PFSK-1 (cell line): ENCODE measurements at regions not wholly inside any gene's neighbourhood (a gene's known extent, or its start where the extent isn't known, plus 50 kb on each side); places are given as distances from the start of the nearest gene placed in this dataset.

ENCODE experiments used
- FOXP2 ChIP-seq: optimal IDR thresholded peaks from 2 replicates; pipeline ENCODE3; 2011; ENCODE audit warnings: borderline replicate concordance, control low read depth, inconsistent platforms; ENCODE audit not compliant: insufficient read depth; ENCODE audit errors: extremely low read length, extremely low read depth
- POLR2AphosphoS5 ChIP-seq: IDR thresholded peaks from 2 replicates; pipeline ENCODE4 v1.6.1; 2012; ENCODE audit warnings: low read depth, mild to moderate bottlenecking, control low read depth, low read length, moderate library complexity
- SIN3A ChIP-seq: IDR thresholded peaks from 2 replicates; pipeline ENCODE4 v1.6.1; 2012; ENCODE audit warnings: mild to moderate bottlenecking, low read length, moderate library complexity, borderline replicate concordance; ENCODE audit not compliant: insufficient read depth
- TAF1 ChIP-seq: IDR thresholded peaks from 2 replicates; pipeline ENCODE4 v1.6.1; 2012; ENCODE audit warnings: low read length, control low read depth, borderline replicate concordance; ENCODE audit not compliant: insufficient read depth
- TF ChIP-seq, protein P1 (sequence below), 2 experiments: IDR thresholded peaks; 2 replicates each; pipeline versions ENCODE4 v1.6.1 to v1.8.0; 2011 to 2012; ENCODE audit warnings: low read depth in 2 of 2, low read length in 2 of 2, control low read depth in 1 of 2, inconsistent platforms in 1 of 2, mild to moderate bottlenecking in 1 of 2, moderate library complexity in 1 of 2; ENCODE audit not compliant: insufficient read depth in 1 of 2

GRCh38 chr12:92363295-92364146, 217.9 kb upstream of the BTG1 start:
- TF ChIP-seq SIN3A (no peak), POLR2AphosphoS5 (no peak), FOXP2 (no peak), TAF1 (no peak)
- TF ChIP-seq, protein P1, sequence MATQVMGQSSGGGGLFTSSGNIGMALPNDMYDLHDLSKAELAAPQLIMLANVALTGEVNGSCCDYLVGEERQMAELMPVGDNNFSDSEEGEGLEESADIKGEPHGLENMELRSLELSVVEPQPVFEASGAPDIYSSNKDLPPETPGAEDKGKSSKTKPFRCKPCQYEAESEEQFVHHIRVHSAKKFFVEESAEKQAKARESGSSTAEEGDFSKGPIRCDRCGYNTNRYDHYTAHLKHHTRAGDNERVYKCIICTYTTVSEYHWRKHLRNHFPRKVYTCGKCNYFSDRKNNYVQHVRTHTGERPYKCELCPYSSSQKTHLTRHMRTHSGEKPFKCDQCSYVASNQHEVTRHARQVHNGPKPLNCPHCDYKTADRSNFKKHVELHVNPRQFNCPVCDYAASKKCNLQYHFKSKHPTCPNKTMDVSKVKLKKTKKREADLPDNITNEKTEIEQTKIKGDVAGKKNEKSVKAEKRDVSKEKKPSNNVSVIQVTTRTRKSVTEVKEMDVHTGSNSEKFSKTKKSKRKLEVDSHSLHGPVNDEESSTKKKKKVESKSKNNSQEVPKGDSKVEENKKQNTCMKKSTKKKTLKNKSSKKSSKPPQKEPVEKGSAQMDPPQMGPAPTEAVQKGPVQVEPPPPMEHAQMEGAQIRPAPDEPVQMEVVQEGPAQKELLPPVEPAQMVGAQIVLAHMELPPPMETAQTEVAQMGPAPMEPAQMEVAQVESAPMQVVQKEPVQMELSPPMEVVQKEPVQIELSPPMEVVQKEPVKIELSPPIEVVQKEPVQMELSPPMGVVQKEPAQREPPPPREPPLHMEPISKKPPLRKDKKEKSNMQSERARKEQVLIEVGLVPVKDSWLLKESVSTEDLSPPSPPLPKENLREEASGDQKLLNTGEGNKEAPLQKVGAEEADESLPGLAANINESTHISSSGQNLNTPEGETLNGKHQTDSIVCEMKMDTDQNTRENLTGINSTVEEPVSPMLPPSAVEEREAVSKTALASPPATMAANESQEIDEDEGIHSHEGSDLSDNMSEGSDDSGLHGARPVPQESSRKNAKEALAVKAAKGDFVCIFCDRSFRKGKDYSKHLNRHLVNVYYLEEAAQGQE (IDR thresholded peaks at IDR 0.05; ENCODE audit: insufficient read depth in 1 of 2, low read depth in 2 of 2, low read length in 2 of 2), result no peak

DNA sequence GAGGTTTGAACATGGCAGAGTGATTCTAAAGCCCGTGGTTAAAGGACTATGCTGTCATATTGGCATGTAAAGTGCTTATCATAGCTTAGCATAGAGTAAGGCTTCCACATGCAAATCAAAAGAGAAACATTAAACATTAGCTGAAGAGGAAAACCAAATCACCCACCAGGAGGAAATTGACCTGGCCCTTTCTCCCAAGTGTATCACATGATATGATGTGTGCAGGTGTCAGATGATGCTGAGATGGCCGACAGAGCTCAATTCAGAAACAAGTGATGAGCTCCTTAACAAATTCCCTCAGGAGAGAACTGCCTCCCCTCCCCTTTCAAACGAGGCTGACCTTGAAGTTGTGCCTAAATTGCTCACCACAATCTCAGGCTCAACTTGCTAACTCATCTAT, 217.1 kb upstream of the BTG1 start:
- no peak for TF ChIP-seq FOXP2
- no peak for TF ChIP-seq POLR2AphosphoS5
- TF ChIP-seq TAF1, result no peak
- TF ChIP-seq, protein P1 (IDR thresholded peaks at IDR 0.05; ENCODE audit: insufficient read depth in 1 of 2, low read depth in 2 of 2, low read length in 2 of 2), result no peak
- TF ChIP-seq SIN3A, result no peak

DNA sequence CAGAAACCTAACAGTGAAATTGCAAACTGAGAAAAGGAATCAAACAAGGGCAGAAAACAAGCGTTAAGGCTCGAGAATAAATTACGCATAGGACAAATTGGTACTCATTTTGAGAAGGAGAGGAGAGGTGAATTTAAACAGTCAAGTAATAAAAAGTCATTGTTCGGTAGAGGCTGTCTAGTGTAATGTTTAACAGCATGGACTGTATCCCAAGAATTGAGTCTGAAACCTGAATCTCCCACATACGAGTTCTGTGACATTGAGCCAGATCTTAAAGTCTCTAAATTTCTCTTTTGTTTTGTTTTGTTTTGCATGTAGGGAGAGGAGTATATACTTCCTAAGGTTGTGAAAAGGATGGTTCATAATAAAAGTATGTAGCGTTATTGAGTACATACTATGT, 216.5 kb upstream of the BTG1 start:
- no peak for TF ChIP-seq POLR2AphosphoS5
- no peak for TF ChIP-seq FOXP2
- TF ChIP-seq SIN3A, result no peak
- no peak for TF ChIP-seq TAF1
- TF ChIP-seq, protein P1 (IDR thresholded peaks at IDR 0.05; ENCODE audit: insufficient read depth in 1 of 2, low read depth in 2 of 2, low read length in 2 of 2), result no peak

DNA sequence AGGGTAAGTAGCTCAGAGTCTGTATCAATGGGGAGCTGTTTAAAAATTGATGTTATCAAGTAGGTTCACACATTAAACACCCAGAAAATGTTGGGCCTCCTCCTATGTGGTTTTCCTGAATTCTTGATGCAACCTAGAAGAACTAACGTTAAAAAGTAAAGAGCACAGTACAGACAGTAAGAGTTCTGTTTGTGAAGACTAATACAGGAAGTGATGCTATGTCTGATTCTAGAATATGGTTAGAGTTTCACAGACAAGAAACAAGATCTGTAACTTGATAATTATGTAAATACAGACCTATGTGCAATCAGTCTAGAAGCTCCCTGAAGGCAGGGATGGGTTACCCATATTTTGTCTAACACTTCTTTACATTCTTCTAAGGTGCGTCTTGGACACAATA, 214.9 kb upstream of the BTG1 start:
- no peak for TF ChIP-seq FOXP2
- no peak for TF ChIP-seq SIN3A
- TF ChIP-seq TAF1, result no peak
- no peak for TF ChIP-seq POLR2AphosphoS5
- TF ChIP-seq, protein P1 (IDR thresholded peaks at IDR 0.05; ENCODE audit: insufficient read depth in 1 of 2, low read depth in 2 of 2, low read length in 2 of 2), result no peak
